Natural killer cell (primary cell): ENCODE measurements at regions not wholly inside any gene's neighbourhood (a gene's known extent, or its start where the extent isn't known, plus 50 kb on each side); places are given as distances from the start of the nearest gene placed in this dataset.

Source experiments
- ATAC-seq, 3 donors: fragments of 150-1000 bp in 2 of 3; fragments of 200-7000 bp in 1 of 3; cut with Tn5 transposase; 1 replicate in 1 of 3; 2 replicates in 2 of 3; pipeline ENCODE4 v1.10.0; 2021; ENCODE audit warnings: mild to moderate bottlenecking in 2 of 3, moderate library complexity in 2 of 3
- DNase-seq, 2 donors: peaks; one replicate each; pipeline versions ENCODE4 v3.0.0 to v3.0.0-alpha.2; 2013 to 2021; ENCODE audit warnings: mixed read lengths in 1 of 2
- H3K27ac ChIP-seq: one replicate; pipeline ENCODE4 v1.5.1; 2013; ENCODE audit warnings: mild to moderate bottlenecking, low read length
- H3K27me3 ChIP-seq: one replicate; pipeline ENCODE4 v1.6.1; 2013; ENCODE audit warnings: low read length; ENCODE audit not compliant: control insufficient read depth, insufficient read depth
- H3K36me3 ChIP-seq: one replicate; pipeline ENCODE4 v1.6.1; 2013; ENCODE audit warnings: low read length; ENCODE audit not compliant: control insufficient read depth, insufficient read depth
- H3K4me1 ChIP-seq: one replicate; pipeline ENCODE4 v1.6.1; 2013; ENCODE audit warnings: low read length; ENCODE audit not compliant: control insufficient read depth, insufficient read depth
- H3K4me3 ChIP-seq: one replicate; pipeline ENCODE4 v1.5.1; 2013; ENCODE audit warnings: low read length
- H3K9me3 ChIP-seq: one replicate; pipeline ENCODE4 v1.6.1; 2013; ENCODE audit warnings: low read length; ENCODE audit not compliant: control insufficient read depth, insufficient read depth
- H3K27ac Mint-ChIP-seq, 2 donors: one replicate each; pipeline ENCODE4 v1.8.0; 2022; ENCODE audit warnings: mild to moderate bottlenecking in 2 of 2, mixed read lengths in 2 of 2, moderate library complexity in 1 of 2
- H3K27me3 Mint-ChIP-seq, 2 donors: one replicate each; pipeline ENCODE4 v1.8.0; 2022; ENCODE audit warnings: low read depth in 2 of 2, mixed read lengths in 2 of 2
- H3K36me3 Mint-ChIP-seq: one replicate; pipeline ENCODE4 v1.8.0; 2022; ENCODE audit warnings: mixed read lengths
- H3K4me1 Mint-ChIP-seq, 2 donors: one replicate each; pipeline ENCODE4 v1.8.0; 2022; ENCODE audit warnings: mixed read lengths in 2 of 2
- H3K4me3 Mint-ChIP-seq: one replicate; pipeline ENCODE4 v1.8.0; 2022; ENCODE audit warnings: mild to moderate bottlenecking, moderate library complexity, mixed read lengths
- H3K9me3 Mint-ChIP-seq, 2 donors: one replicate each; pipeline ENCODE4 v1.8.0; 2022; ENCODE audit warnings: mixed read lengths in 2 of 2
- WGBS: methylation state at CpG from one replicate; pipeline ENCODE4 v1.1.7; 2013; ENCODE audit warnings: missing lambda C conversion rate; ENCODE audit not compliant: insufficient coverage; 5-methylcytosine and 5-hydroxymethylcytosine counted together
- intact Hi-C: fragments of 100-400 bp; cut with micrococcal nuclease; formaldehyde crosslinking; loops from one replicate; pipeline ENCODE4 v1.14.2; 2022
- TF ChIP-seq, protein P1 (sequence below): fragments of 200-600 bp; IDR thresholded peaks from one replicate; pipeline ENCODE4 v1.8.0; 2022; ENCODE audit warnings: antibody characterized with exemption

DNA sequence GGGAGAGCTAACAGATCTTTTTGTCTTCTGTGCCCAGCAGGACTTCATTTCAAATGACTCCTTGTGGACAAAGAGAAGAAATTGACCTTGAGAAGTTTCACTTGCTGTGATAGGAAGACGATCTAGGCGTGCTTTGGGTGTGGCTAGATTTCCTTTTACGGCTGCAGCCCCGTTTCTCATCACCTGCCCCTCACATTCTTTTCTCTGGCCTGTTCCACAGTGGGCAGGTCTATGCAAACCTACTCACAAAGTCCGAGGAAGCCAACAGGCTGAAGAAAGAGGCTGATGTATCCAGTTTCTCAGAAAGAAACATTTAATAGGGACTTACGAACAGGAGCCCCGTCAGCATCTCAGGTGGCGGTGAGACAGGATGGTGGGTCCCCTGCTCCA is 231.8 kb downstream of the FGF9 start:
- Histone ChIP-seq H3K36me3 (no peaks in the 10 kb centered on the region), H3K4me1 (no peaks in the 10 kb centered on the region), H3K4me3 (no peak overlapping the region), H3K27me3 (no peaks in the 10 kb centered on the region), H3K27ac (no peak overlapping the region), H3K9me3 (no peaks in the 10 kb centered on the region)
- whole genome bisulfite sequencing: 77% methylated on average over 8 of the region's 8 CpGs
- intact Hi-C loops: no loop called here
- no peaks in the 10 kb centered on the region for H3K4me1 Mint-ChIP-seq
- H3K4me3 Mint-ChIP-seq: no peak overlapping the region
- H3K36me3 Mint-ChIP-seq: no peaks in the 10 kb centered on the region
- no peaks in the 10 kb centered on the region for H3K9me3 Mint-ChIP-seq
- ATAC-seq (no peak), DNase-seq (no peak)
- H3K27ac Mint-ChIP-seq: no peak overlapping the region
- TF ChIP-seq, protein P1, sequence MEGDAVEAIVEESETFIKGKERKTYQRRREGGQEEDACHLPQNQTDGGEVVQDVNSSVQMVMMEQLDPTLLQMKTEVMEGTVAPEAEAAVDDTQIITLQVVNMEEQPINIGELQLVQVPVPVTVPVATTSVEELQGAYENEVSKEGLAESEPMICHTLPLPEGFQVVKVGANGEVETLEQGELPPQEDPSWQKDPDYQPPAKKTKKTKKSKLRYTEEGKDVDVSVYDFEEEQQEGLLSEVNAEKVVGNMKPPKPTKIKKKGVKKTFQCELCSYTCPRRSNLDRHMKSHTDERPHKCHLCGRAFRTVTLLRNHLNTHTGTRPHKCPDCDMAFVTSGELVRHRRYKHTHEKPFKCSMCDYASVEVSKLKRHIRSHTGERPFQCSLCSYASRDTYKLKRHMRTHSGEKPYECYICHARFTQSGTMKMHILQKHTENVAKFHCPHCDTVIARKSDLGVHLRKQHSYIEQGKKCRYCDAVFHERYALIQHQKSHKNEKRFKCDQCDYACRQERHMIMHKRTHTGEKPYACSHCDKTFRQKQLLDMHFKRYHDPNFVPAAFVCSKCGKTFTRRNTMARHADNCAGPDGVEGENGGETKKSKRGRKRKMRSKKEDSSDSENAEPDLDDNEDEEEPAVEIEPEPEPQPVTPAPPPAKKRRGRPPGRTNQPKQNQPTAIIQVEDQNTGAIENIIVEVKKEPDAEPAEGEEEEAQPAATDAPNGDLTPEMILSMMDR: no peak
- H3K27me3 Mint-ChIP-seq: peaks cover 0 to 3% of the 10 kb centered on the region in 2 donors

- DNase-seq: no peak
Observed at GRCh38 chr13:21905486-21905885, 234.6 kb downstream of the FGF9 start.

GRCh38 chr13:21909331-21909730 is 238.5 kb downstream of the FGF9 start:
- H3K4me3 Mint-ChIP-seq: no peak overlapping the region
- DNase-seq (no peak), ATAC-seq (no peak)
- no peaks in the 10 kb centered on the region for H3K4me1 Mint-ChIP-seq
- no peaks in the 10 kb centered on the region for H3K27me3 ChIP-seq
- H3K36me3 ChIP-seq: no peaks in the 10 kb centered on the region
- H3K36me3 Mint-ChIP-seq: no peaks in the 10 kb centered on the region
- no peaks in the 10 kb centered on the region for H3K9me3 ChIP-seq
- no peak overlapping the region for H3K27ac ChIP-seq
- TF ChIP-seq, protein P1: no peak
- no peak overlapping the region for H3K4me3 ChIP-seq
- no peaks in the 10 kb centered on the region for H3K9me3 Mint-ChIP-seq
- intact Hi-C loops: no loop called here
- no peaks in the 10 kb centered on the region for H3K4me1 ChIP-seq
- H3K27ac Mint-ChIP-seq: no peak overlapping the region
- H3K27me3 Mint-ChIP-seq: peaks cover 2 to 11% of the 10 kb centered on the region in 2 donors
- 69% methylated on average over 7 of the region's 7 CpGs for WGBS

More at GRCh38 chr13:21905486-21905885, 234.6 kb downstream of the FGF9 start:
- H3K4me3 Mint-ChIP-seq: no peak overlapping the region
- no peaks in the 10 kb centered on the region for H3K27me3 ChIP-seq
- no peaks in the 10 kb centered on the region for H3K9me3 Mint-ChIP-seq
- 94% methylated on average over 5 of the region's 5 CpGs for WGBS
- H3K9me3 ChIP-seq: no peaks in the 10 kb centered on the region
- ATAC-seq: no peak
- intact Hi-C loops: no loop called here
- no peaks in the 10 kb centered on the region for H3K36me3 Mint-ChIP-seq
- no peak overlapping the region for H3K27ac Mint-ChIP-seq
- TF ChIP-seq, protein P1: no peak
- H3K4me3 ChIP-seq: no peak overlapping the region
- H3K27ac ChIP-seq: no peak overlapping the region
- H3K36me3 ChIP-seq: no peaks in the 10 kb centered on the region
- peaks cover 2 to 11% of the 10 kb centered on the region in 2 donors for H3K27me3 Mint-ChIP-seq
- no peaks in the 10 kb centered on the region for H3K4me1 Mint-ChIP-seq
- H3K4me1 ChIP-seq: no peaks in the 10 kb centered on the region

DNA sequence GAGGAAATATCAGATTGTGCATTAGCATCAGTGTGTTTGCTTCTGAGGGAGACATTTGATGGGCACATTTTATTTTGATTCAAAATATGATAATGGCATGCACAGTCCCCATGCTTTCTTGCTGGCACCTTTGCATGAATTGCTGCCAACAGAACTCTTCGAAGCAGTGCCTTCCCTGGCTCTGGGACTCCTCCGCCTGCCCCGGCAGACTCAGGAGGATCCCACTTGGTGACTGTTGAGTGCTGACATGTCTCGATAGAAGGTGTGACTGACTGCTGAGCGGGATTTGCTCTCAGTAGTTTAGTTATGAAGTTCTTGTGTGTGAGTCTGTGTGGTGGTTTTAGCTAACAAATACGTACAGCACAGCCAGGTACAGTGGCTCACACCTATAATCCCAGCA is 239.7 kb downstream of the FGF9 start:
- no peaks in the 10 kb centered on the region for H3K36me3 Mint-ChIP-seq
- Histone ChIP-seq H3K27me3 (no peaks in the 10 kb centered on the region), H3K4me3 (no peak overlapping the region), H3K36me3 (no peaks in the 10 kb centered on the region), H3K27ac (no peak overlapping the region), H3K4me1 (no peaks in the 10 kb centered on the region), H3K9me3 (no peaks in the 10 kb centered on the region)
- H3K4me1 Mint-ChIP-seq: no peaks in the 10 kb centered on the region
- H3K27me3 Mint-ChIP-seq: peaks cover 5 to 11% of the 10 kb centered on the region in 2 donors
- no peaks in the 10 kb centered on the region for H3K9me3 Mint-ChIP-seq
- DNase-seq (no peak), ATAC-seq (no peak)
- intact Hi-C loops: no loop called here
- WGBS: 95% methylated on average over 6 of the region's 6 CpGs
- TF ChIP-seq, protein P1: no peak
- no peak overlapping the region for H3K27ac Mint-ChIP-seq
- no peak overlapping the region for H3K4me3 Mint-ChIP-seq
